Mesenteric fat pad (tissue), 1 donor: ENCODE measurements at regions not wholly inside any gene's neighbourhood (a gene's known extent, or its start where the extent isn't known, plus 50 kb on each side); places are given as distances from the start of the nearest gene placed in this dataset. TPM values are rescaled to one million over a fixed set of nuclear protein-coding genes. Genes with fewer than 3 reads are reported as not detected.

ENCODE experiments used
- microRNA-seq: library from miRNA; unstranded; fragments of <30 nt; microRNA quantifications from one replicate; pipeline ENCODE4 v1.2.0, GENCODE V29; 2020; ENCODE audit warnings: borderline number of aligned reads
- donor health status: DM: yes; HTN: yes; CAD: no.

Small RNAs in the stretch of these regions (microRNA-seq; reads per million reads assigned to microRNA genes)
- not detected for gene MIR4283-1
